SJSA1 (cell line): ENCODE measurements at regions not wholly inside any gene's neighbourhood (a gene's known extent, or its start where the extent isn't known, plus 50 kb on each side); places are given as distances from the start of the nearest gene placed in this dataset.

ENCODE experiments used
- DNase-seq, 2 experiments: peaks; one replicate each; pipeline ENCODE4 v3.0.0-alpha.2; 2015 to 2020; ENCODE audit warnings: low spot score in 2 of 2, low read depth in 1 of 2
- H3K27ac ChIP-seq: fragments of 250-450 bp; sonication (Bioruptor Pico); 2 replicates; pipeline ENCODE4 v1.5.1; 2020; ENCODE audit warnings: mild to moderate bottlenecking, moderate library complexity
- H3K27me3 ChIP-seq: fragments of 250-450 bp; sonication (Bioruptor Pico); replicated peaks from 2 replicates; pipeline ENCODE4 v1.5.1; 2020; ENCODE audit warnings: mild to moderate bottlenecking, moderate library complexity
- H3K36me3 ChIP-seq: fragments of 250-450 bp; sonication (Bioruptor Pico); 2 replicates; pipeline ENCODE4 v1.5.1; 2020; ENCODE audit warnings: mild to moderate bottlenecking
- H3K4me1 ChIP-seq: fragments of 250-450 bp; sonication (Bioruptor Pico); replicated peaks from 2 replicates; pipeline ENCODE4 v1.6.1; 2021; ENCODE audit warnings: mild to moderate bottlenecking
- H3K4me3 ChIP-seq: fragments of 250-450 bp; sonication (Bioruptor Pico); 2 replicates; pipeline ENCODE4 v1.5.1; 2020; ENCODE audit warnings: mild to moderate bottlenecking
- H3K9me3 ChIP-seq: fragments of 250-450 bp; sonication (Bioruptor Pico); replicated peaks from 2 replicates; pipeline ENCODE4 v1.5.1; 2020; ENCODE audit warnings: mild to moderate bottlenecking

DNA sequence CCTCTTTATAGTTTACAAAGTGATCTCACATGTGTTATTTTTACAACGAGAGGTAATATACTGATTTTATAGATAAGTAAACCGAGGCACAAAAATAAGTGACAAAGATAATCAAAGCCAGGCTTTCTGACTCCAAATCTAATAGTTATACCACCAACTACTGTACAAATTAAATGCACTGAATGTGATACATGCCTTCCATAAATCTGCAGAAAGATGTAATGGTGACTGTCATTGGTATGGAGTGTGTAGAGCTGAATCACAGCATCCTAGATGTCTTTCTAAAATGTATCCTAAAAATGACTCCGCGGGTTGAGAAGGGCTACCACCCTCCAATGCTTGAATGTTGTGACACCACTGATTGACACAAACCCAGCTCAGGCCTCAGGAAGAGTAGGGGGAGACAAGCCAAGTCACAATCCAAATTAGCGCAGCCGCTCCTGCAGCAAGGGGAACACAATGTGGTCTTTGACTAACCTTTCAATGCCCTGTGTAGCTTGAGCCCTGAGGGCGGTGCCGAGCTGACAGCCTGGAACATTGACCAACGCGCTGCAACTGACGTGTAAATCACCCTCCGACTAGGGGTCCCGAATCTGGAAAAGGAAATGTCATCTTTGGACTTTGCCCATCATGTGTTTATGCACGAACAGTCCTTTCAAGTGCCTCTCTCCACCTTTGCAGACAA lies 136.8 kb downstream of the OLIG3 start:
- no peaks in the 10 kb centered on the region for H3K36me3 ChIP-seq
- no peaks in the 10 kb centered on the region for H3K9me3 ChIP-seq
- DNase-seq = no peak
- no peak overlapping the region for H3K4me3 ChIP-seq
- H3K4me1 ChIP-seq = no peaks in the 10 kb centered on the region
- no peaks in the 10 kb centered on the region; the same call in 1 of the 2 replicates for H3K27me3 ChIP-seq
- no peak overlapping the region for H3K27ac ChIP-seq

DNA sequence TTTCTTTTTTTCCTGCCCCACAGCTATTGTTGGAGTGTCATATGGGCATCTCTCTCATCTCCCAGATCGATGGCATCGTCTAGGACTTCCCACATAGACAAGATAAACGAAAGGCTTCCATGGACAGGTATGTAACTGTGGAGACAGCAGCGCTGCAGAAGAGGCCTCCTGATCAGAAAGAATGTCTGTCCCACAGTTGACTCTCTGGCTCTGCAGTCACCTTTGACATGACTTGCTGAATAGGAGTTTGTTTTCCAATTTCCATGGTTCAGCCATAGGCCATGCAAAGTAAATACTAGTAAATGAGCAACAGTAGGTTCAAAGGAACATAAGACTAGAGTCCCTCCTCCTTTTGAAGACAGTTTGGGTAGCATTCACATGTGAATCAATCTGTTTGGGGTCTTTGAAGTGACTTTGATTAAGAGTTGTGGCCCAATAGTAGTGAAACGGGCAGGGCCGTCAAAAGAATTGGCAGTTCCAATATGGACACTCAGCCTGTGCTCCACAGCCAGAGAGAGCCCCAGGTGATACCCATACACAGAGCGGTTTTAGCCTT lies 134.7 kb upstream of the IFNGR1 start:
- Histone ChIP-seq H3K27ac (no peak overlapping the region), H3K4me1 (no peaks in the 10 kb centered on the region), H3K4me3 (no peak overlapping the region), H3K9me3 (no peaks in the 10 kb centered on the region), H3K36me3 (no peaks in the 10 kb centered on the region), H3K27me3 (no peaks in the 10 kb centered on the region; the same call in 1 of the 2 replicates)
- no peak for DNase-seq

DNA sequence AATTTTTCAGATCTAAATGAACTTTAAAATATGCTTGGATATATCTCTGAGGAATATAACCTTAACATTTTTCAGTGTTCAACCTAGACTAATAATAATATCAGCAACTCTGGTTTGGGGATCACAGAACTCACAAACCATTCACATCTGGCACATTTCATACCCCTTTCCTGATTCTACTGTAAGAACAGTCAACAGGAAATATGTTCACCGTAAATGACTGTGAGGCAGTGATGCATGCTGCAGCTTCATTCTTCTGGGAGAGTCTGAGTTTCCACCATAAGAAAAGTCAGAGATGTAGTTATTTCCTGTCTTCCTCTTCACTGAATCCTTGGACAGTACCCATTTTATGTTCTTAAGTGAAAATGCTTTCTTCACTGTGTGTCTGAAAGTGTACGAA lies 134.2 kb upstream of the IFNGR1 start:
- Histone ChIP-seq H3K4me1 (no peaks in the 10 kb centered on the region), H3K27me3 (no peaks in the 10 kb centered on the region; the same call in 1 of the 2 replicates), H3K4me3 (no peak overlapping the region), H3K27ac (no peak overlapping the region), H3K36me3 (no peaks in the 10 kb centered on the region), H3K9me3 (no peaks in the 10 kb centered on the region)
- no peak for DNase-seq

DNA sequence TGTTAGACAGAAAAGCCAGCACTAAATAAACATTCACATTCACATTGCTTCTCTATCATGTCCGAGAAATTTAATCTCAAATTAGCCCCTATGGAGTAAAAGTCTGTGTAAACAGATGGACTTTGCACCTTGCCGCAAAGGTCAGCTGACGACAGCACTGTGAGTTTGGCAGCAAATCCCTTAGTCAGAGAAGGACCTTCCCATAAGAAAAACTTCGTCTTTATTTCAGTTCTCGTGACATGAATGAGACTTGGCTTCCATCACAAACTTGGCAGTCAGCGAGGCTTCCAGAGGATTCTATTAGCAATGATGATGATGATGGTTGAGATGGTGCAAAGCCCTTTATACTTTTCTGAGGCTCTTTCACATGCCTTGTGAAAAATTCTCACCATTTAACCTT lies 133.7 kb upstream of the IFNGR1 start:
- Histone ChIP-seq H3K27ac (no peak overlapping the region), H3K9me3 (no peaks in the 10 kb centered on the region), H3K27me3 (no peaks in the 10 kb centered on the region; the same call in 1 of the 2 replicates), H3K36me3 (no peaks in the 10 kb centered on the region), H3K4me1 (no peaks in the 10 kb centered on the region), H3K4me3 (no peak overlapping the region)
- no peak for DNase-seq

DNA sequence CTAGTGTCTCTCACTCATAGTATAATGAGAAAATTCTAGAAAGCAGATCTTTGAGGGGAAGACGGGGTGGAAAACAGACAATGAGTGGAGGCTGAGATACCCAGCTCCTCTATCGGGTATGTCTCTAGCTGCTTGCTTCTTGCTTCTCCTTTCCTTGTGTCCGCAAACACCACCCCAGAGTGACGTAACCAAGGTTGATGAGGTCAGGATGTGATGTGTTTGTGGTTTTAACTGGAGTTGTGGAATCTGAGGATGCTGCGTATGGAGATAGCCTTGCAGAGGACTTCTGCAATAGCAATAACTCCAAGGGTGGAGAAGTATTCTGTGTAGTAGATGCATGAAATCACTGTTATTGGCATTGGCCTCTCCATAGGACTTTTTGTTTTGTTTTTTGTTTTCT lies 132.7 kb upstream of the IFNGR1 start:
- DNase-seq = no peak

DNA sequence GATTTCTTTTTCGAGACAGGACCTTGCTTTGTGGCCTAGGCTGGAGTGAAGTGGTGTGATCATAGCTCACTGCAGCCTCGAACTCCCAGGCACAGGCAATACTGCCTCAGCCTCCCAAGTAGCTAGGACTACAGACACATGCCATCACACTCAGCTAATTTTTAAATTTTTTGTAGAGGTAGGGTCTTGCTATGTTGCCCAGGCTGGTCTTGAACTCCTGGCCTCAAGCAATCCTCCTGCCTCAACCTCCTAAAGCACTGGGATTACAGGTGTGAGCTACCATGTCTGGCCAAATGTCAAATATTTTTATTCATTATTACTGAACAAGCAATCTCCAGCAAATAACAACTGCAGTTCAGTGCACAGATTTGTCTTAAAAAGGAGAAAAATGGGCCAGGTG lies 131.7 kb upstream of the IFNGR1 start:
- Histone ChIP-seq H3K36me3 (no peaks in the 10 kb centered on the region), H3K27ac (no peak overlapping the region), H3K4me3 (no peak overlapping the region), H3K9me3 (no peaks in the 10 kb centered on the region), H3K27me3 (peaks cover 3% of the 10 kb centered on the region; the same call in 1 of the 2 replicates), H3K4me1 (no peaks in the 10 kb centered on the region)
- DNase-seq = no peak

More for the DNA sequence above, 132.7 kb upstream of the IFNGR1 start:
- H3K27me3 ChIP-seq = peaks cover under 1% of the 10 kb centered on the region; the same call in 1 of the 2 replicates
- no peaks in the 10 kb centered on the region for H3K4me1 ChIP-seq
- no peak overlapping the region for H3K27ac ChIP-seq
- no peaks in the 10 kb centered on the region for H3K36me3 ChIP-seq
- no peak overlapping the region for H3K4me3 ChIP-seq
- no peaks in the 10 kb centered on the region for H3K9me3 ChIP-seq

DNA sequence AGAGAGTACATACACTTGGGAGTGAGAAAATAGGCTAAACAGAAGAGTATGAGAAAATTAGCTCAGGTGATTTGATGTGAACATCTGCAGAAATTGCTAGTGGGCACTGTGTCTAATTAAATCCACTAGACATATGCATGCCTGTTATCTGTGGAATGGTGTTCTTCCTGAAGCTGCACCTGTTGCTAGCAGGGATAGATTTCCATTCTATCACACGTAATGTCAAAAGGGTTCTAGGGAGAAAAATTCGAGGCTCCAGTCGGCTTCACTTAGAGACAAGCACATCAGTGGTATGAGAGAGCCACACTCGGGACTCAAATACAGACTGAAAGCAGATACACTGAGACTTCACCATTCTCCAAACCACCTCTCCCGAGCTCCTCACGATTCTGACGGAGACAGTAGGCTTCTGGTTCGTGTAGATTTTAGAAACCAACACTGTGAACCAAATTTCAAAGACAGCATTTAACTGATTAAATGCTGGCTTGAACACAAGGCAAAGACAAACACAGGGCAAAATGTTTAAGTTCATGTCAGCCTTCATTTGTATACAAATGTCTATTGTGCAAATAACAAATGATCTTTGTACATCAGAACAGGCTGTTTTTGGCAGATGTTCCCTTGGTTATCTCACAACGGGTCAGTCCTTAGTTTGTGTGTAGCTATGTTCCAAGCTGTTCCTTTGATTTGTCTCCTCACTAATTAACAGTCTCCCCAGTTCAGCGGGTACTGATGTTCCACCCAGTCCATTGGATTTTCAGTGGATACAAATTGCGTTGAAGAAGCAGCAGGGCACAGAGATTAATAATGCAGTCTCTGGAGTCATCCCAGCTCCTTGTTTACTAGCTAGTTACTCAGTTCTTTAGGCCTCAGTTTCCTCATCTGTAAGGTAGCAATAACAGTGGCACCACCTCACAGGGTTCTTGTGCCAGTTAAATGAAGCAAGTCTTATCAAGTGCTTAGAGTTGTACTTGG lies 131.0 kb upstream of the IFNGR1 start:
- no peak for DNase-seq
- Histone ChIP-seq H3K27me3 (0 out of 2 replicates have a peak, but pooled peaks cover 3% of the 10 kb centered on the region), H3K36me3 (no peaks in the 10 kb centered on the region), H3K4me3 (no peak overlapping the region), H3K4me1 (no peaks in the 10 kb centered on the region), H3K9me3 (no peaks in the 10 kb centered on the region), H3K27ac (no peak overlapping the region)

DNA sequence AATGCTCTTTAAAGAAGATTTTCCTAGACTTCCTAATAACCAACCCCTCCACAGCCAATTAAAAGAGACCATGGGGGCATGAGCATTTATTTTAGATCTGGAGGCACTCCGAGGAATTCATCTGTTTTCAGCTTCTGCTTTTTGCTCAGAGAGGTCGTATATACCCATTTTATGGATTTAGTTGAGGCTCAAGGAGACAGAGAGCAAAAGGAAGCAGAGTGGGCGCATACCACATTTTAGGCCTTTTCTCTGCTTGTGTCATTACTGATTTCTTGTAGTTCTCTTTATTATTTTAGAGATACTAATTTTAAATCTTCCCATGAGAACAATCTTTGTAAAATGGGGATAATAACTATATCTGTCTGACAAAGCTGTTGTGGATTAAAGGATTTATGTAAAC lies 129.6 kb upstream of the IFNGR1 start:
- H3K4me3 ChIP-seq = no peak overlapping the region
- 0 out of 2 replicates have a peak, but pooled peaks cover 3% of the 10 kb centered on the region for H3K27me3 ChIP-seq
- no peaks in the 10 kb centered on the region for H3K9me3 ChIP-seq
- no peak overlapping the region for H3K27ac ChIP-seq
- no peaks in the 10 kb centered on the region for H3K4me1 ChIP-seq
- no peaks in the 10 kb centered on the region for H3K36me3 ChIP-seq
- DNase-seq = no peak

DNA sequence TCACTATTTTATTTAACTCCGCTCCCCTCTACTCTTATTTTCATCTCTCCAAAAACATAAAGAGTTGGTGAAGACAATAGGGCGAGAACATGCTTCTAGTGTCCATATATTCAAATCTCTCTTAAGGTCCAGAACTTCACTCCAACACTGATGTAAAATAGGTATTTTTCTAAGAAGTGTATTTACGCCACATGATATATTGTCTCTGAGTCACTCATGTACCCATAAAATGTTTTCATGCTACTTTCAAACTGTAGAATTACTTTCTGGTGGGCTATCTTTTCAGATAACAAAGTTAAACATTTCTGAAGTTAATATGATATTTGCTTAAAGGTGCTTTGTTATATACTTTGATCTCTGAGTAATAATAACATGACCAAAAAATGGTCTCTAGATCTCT lies 124.1 kb upstream of the IFNGR1 start:
- H3K4me1 ChIP-seq = no peaks in the 10 kb centered on the region
- H3K27ac ChIP-seq = no peak overlapping the region
- no peak for DNase-seq
- no peaks in the 10 kb centered on the region for H3K9me3 ChIP-seq
- no peaks in the 10 kb centered on the region for H3K36me3 ChIP-seq
- H3K4me3 ChIP-seq = no peak overlapping the region
- peaks cover 6% of the 10 kb centered on the region; the same call in 1 of the 2 replicates for H3K27me3 ChIP-seq

DNA sequence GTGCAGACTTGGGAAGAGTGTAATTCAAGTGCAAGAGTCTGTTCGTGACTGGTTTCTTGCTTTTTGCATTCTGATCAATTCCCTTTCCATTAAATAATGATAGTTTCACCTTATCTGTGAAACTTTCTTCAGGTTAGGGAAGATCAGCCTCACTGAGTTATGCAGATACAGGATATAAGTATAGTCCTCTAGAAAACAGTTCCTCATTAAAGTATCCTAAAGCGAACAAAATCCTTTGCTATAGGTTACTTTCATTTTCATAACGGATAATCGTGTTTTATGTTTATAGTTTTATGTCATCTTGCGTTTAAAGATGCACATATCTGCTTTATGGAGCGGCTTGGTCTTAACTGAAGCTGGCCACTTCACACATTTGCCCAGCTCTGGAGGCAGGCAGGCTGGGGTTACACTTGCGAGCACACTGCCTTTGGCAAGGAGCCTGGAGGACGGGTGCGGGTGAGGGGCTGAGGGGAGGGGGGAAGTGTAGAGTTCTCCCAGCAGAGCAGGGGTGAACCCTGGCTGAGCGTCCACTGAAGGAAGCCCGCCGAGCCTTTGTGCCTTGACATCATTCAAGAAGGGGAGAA lies 123.5 kb upstream of the IFNGR1 start:
- Histone ChIP-seq H3K36me3 (no peaks in the 10 kb centered on the region), H3K4me1 (no peaks in the 10 kb centered on the region), H3K27me3 (peaks cover 6% of the 10 kb centered on the region; the same call in 1 of the 2 replicates), H3K27ac (no peak overlapping the region), H3K4me3 (peak overlapping the region; percentile 11; the same call in 1 of the 2 replicates), H3K9me3 (no peaks in the 10 kb centered on the region)
- no peak for DNase-seq

DNA sequence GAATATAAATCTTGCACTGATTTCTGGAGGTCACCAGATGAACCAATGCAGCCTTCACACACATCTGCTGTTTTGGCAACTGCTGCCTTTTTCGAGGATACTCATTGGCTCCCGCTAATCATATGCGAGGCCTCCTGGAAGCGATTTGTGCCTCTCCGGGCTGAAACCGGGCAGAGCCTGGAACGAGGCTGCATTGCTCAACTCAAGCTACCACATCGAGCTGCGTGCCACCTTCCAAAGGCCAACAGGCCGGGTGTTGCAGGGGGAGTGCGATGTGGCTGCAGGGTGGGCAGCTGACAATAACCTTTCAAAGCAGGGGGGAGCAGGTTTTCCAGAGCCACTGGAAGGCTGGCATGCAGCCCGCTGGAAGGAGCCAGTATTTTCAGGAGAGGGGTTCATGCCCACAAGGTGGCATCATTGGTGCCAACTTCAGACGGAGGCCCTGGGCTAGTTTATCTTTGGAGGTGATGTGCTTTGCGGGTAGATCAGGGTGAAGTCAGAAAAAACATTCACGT lies 122.6 kb upstream of the IFNGR1 start:
- H3K27me3 ChIP-seq = peaks cover 4% of the 10 kb centered on the region; the same call in 1 of the 2 replicates
- H3K27ac ChIP-seq = no peak overlapping the region
- no peaks in the 10 kb centered on the region for H3K9me3 ChIP-seq
- H3K36me3 ChIP-seq = no peaks in the 10 kb centered on the region
- H3K4me3 ChIP-seq = no peak overlapping the region
- DNase-seq = no peak
- H3K4me1 ChIP-seq = no peaks in the 10 kb centered on the region

DNA sequence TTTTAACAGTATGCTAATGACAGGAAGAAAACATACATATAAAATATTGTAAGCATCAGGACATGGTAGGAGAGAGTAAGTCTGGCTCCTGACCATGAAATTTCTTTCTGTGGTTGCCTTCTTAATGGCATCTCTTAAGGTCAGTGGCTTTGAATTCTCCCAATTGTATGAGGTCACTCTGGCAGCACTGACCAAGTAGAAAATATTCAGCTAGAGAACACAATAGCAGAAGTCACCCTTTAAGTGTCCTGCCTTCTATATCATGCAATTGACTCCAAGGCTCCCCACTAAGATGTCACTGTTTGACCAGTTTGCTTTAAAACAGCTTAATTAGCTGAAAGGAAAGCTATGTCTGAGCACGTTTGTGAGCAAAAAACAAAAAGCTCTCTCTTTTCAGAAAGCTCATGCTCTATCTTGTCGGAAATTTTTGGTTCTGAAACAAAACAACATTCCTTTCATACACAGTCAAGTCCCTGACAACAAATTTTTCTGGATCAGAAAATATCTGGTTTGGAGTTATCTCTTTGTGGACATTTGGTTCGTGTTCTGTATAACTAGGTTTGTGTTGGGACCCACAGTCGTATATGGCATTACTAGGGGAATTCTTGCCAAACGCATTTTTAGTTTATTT lies 120.9 kb upstream of the IFNGR1 start:
- DNase-seq = no peak
- no peaks in the 10 kb centered on the region for H3K4me1 ChIP-seq
- no peak overlapping the region for H3K4me3 ChIP-seq
- no peaks in the 10 kb centered on the region for H3K9me3 ChIP-seq
- no peak overlapping the region for H3K27ac ChIP-seq
- H3K27me3 ChIP-seq = peaks cover 3% of the 10 kb centered on the region; the same call in 1 of the 2 replicates
- H3K36me3 ChIP-seq = no peaks in the 10 kb centered on the region

DNA sequence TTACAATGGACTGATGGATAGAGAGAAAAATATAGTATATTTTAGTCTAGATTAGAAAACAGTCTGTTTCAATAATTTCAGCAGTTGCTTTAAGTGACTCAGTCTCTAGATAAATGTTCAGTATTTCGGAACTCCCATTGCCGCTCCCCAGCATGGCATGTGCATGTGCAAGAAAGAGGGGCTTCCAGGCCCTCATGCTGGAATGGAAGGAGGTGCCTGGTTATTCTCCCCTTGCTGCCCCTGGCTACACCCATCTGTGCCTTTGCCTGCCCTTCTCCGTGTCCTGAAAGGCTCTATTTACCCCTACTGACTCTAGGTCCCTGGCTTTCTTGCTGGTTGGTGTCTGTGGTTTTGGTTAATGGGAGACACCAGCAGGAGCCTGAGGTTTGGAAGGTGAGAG lies 115.7 kb upstream of the IFNGR1 start:
- DNase-seq = no peak
- no peaks in the 10 kb centered on the region; the same call in 1 of the 2 replicates for H3K27me3 ChIP-seq
- no peak overlapping the region for H3K27ac ChIP-seq
- H3K4me1 ChIP-seq = peaks cover 8% of the 10 kb centered on the region; the same call in 1 of the 2 replicates
- H3K4me3 ChIP-seq = no peak overlapping the region
- H3K9me3 ChIP-seq = no peaks in the 10 kb centered on the region
- no peaks in the 10 kb centered on the region for H3K36me3 ChIP-seq
